Lung (tissue), 11 donors: ENCODE measurements at regions not wholly inside any gene's neighbourhood (a gene's known extent, or its start where the extent isn't known, plus 50 kb on each side); places are given as distances from the start of the nearest gene placed in this dataset.

Experiments used
- ATAC-seq: fragments of 200-7000 bp; cut with Tn5 transposase; one replicate; pipeline ENCODE4 v1.9.1; 2020; ENCODE audit warnings: moderate number of reproducible peaks; ENCODE audit not compliant: insufficient read depth, low FRiP score
- DNase-seq, 3 donors: peaks; one replicate each; pipeline ENCODE4 v3.0.0-alpha.2; 2013 to 2017
- H3K27ac ChIP-seq, 2 donors: one replicate each; pipeline ENCODE4 v1.5.1; 2013; ENCODE audit warnings: mild to moderate bottlenecking in 2 of 2, moderate library complexity in 2 of 2, control low read depth in 1 of 2, inconsistent platforms in 1 of 2, low read depth in 1 of 2, low read length in 1 of 2
- H3K27me3 ChIP-seq, 3 donors: one replicate each; pipeline ENCODE4 v1.5.1; 2013; ENCODE audit warnings: low read length in 2 of 3; ENCODE audit not compliant: control insufficient read depth in 3 of 3, insufficient read depth in 3 of 3
- H3K36me3 ChIP-seq, 4 donors: one replicate each; pipeline ENCODE4 v1.5.1; 2013; ENCODE audit warnings: low read length in 4 of 4, mild to moderate bottlenecking in 1 of 4, moderate library complexity in 1 of 4; ENCODE audit not compliant: control insufficient read depth in 4 of 4, insufficient read depth in 4 of 4
- H3K4me1 ChIP-seq, 5 donors: one replicate each; pipeline ENCODE4 v1.5.1; 2013; ENCODE audit warnings: low read length in 5 of 5, mild to moderate bottlenecking in 2 of 5, moderate library complexity in 1 of 5; ENCODE audit not compliant: control insufficient read depth in 5 of 5, insufficient read depth in 5 of 5
- H3K4me3 ChIP-seq: one replicate; pipeline ENCODE4 v1.5.1; 2013; ENCODE audit warnings: mild to moderate bottlenecking, control low read depth, moderate library complexity
- H3K9ac ChIP-seq, 2 donors: one replicate each; pipeline ENCODE4 v1.5.1; 2013; ENCODE audit warnings: low read length in 2 of 2, control low read depth in 1 of 2; ENCODE audit not compliant: insufficient read depth in 1 of 2
- H3K9me3 ChIP-seq, 4 donors: one replicate each; pipeline ENCODE4 v1.5.1; 2013; ENCODE audit warnings: low read length in 3 of 4, mild to moderate bottlenecking in 1 of 4, moderate library complexity in 1 of 4; ENCODE audit not compliant: control insufficient read depth in 4 of 4, insufficient read depth in 3 of 4
- WGBS, 2 donors: extraction: QIAGEN DNeasy Blood & Tissue Kit; methylation state at CpG; one replicate each; pipeline ENCODE4 v1.1.7; 2013; 5-methylcytosine and 5-hydroxymethylcytosine counted together
- TF ChIP-seq, protein P1 (sequence below): IDR thresholded peaks from 2 replicates; pipeline ENCODE4 v1.5.1; 2012; ENCODE audit warnings: mild to moderate bottlenecking; ENCODE audit errors: control extremely low read depth, extremely low read depth
- donor health status: control.
- donor health status: control.
- donor health status: Bipolar disorder and iron deficiency.
- donor health status: healthy.
- donor health status: DM: yes; HTN: yes; CAD: no.

DNA sequence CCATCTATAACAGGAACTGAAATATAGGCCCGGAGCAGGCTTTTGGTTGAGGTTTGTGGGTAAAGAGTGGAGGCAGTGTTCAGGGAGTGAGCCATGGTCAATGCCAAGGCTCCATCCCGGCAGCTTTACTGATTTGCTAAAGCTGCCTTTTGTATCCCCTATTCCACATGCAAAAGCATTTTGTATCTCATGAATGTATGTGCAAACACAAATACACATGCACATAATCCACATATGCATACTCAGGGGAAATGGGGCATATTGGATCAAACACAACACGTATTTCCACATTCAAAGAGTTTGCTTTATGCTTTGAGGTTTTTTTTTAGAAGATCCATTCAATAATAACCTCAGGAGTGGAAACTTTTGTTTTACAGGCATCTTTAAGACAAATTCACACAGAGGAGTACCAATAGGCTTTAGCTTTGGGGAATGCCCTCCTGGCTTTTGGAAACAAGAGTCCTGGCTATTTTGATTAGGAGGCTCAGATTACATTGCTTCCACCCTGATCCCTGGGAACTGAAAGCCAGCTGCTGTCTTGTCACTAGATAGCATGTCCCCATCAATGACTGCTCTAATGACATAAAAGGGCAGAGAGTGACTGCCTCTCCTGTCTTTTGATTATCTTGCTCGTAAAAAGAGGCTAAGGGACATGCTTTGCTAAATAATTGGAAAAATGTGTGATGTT, 263.2 kb downstream of the EN1 start:
- Histone ChIP-seq H3K36me3 (no peaks in the 10 kb centered on the region), H3K4me1 (no peaks in the 10 kb centered on the region), H3K9me3 (no peaks in the 10 kb centered on the region), H3K27me3 (peaks cover 0 to 4% (median 2%) of the 10 kb centered on the region in 3 donors), H3K9ac (no peak overlapping the region), H3K4me3 (no peak overlapping the region), H3K27ac (no peak overlapping the region)
- TF ChIP-seq, protein P1, sequence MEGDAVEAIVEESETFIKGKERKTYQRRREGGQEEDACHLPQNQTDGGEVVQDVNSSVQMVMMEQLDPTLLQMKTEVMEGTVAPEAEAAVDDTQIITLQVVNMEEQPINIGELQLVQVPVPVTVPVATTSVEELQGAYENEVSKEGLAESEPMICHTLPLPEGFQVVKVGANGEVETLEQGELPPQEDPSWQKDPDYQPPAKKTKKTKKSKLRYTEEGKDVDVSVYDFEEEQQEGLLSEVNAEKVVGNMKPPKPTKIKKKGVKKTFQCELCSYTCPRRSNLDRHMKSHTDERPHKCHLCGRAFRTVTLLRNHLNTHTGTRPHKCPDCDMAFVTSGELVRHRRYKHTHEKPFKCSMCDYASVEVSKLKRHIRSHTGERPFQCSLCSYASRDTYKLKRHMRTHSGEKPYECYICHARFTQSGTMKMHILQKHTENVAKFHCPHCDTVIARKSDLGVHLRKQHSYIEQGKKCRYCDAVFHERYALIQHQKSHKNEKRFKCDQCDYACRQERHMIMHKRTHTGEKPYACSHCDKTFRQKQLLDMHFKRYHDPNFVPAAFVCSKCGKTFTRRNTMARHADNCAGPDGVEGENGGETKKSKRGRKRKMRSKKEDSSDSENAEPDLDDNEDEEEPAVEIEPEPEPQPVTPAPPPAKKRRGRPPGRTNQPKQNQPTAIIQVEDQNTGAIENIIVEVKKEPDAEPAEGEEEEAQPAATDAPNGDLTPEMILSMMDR: no peak
- WGBS, 2 donors: 68 to 73% methylated on average over 4 of the region's 4 CpGs
- ATAC-seq (no peak), DNase-seq (no peak)

DNA sequence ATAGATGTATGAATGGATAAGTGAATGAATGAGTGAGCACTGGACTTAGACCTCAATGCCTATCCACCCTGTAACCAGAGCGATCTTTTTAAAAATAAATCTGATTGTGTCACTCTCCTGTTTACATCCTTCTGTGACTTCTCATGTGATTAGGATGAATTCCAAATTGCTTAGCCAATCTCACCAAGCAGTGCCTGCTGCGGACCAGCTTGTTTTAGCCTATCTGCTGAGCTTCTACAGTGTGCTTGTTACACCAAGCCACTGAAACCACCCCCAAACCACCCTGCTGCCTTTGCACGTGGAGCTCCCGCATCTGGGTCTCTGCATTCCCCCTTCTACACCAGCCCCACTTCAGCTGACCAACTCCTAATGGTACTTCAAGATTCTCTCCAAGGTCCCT, 265.4 kb downstream of the EN1 start:
- Histone ChIP-seq H3K9me3 (no peaks in the 10 kb centered on the region), H3K36me3 (no peaks in the 10 kb centered on the region), H3K27ac (no peak overlapping the region), H3K4me3 (no peak overlapping the region), H3K4me1 (peaks cover 0 to 2% (median 0%) of the 10 kb centered on the region in 5 donors), H3K9ac (no peak overlapping the region), H3K27me3 (peaks cover 0 to 4% (median 2%) of the 10 kb centered on the region in 3 donors)
- TF ChIP-seq, protein P1: no peak
- DNase-seq (no peak), ATAC-seq (no peak)
- 84 to 85% methylated on average over 4 of the region's 4 CpGs for WGBS, 2 donors

DNA sequence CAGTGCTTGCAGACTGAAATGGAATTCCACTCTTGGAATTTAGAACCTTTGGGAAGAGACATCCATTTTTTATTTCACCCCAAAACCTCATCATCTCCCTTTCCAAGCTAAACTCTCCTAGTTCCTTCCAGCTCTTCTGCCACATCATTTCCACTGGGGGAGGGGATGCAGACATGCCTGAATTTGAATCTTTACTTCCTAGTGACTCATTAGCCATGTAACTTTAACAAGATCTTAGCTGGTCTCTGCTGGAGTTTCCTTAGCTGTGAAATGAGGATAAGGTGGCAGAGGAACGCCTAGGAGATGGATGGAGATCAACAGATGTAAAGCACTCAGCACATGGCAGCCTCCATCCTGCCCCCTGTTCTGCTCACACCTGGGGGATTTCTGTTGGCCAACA, 266.8 kb downstream of the EN1 start:
- H3K4me3 ChIP-seq: no peak overlapping the region
- no peaks in the 10 kb centered on the region for H3K36me3 ChIP-seq
- WGBS, 2 donors: 40 to 47% methylated on average over 1 of the region's 1 CpG
- peaks cover 0 to 14% (median 0%) of the 10 kb centered on the region in 5 donors for H3K4me1 ChIP-seq
- peaks cover 0 to 4% (median 2%) of the 10 kb centered on the region in 3 donors for H3K27me3 ChIP-seq
- DNase-seq (no peak), ATAC-seq (no peak)
- H3K9ac ChIP-seq: no peak overlapping the region
- no peak overlapping the region for H3K27ac ChIP-seq
- H3K9me3 ChIP-seq: peaks cover 0 to 2% (median 0%) of the 10 kb centered on the region in 4 donors
- TF ChIP-seq, protein P1: no peak
